ENCODE measurements at regions not wholly inside any gene's neighbourhood (a gene's known extent, or its start where the extent isn't known, plus 50 kb on each side); places are given as distances from the start of the nearest gene placed in this dataset.

DNA sequence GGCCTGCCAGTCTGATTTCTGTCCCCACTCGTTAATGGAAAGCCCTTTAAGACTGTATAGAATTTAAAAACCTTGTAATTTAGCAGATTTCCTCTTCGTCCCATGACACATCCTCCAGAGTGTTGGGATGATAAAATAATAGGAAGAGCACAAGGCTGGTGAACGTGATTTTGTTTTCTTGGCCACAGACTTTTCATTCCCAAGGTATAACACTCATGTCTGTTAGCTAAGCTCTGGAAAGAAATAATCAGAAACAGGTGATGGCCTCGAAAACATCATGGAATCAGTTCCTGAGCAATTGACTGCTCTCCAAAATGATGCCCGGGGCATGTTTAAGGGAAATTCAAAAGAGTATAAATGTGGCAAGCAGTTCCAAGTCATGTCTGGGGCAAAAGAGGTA lies 337.8 kb upstream of the TCF4 start:
- Histone ChIP-seq H3K36me3 (ENCODE audit: control insufficient read depth, insufficient read depth, low read length) (no peaks in the 10 kb centered on the region), H3K4me3 (ENCODE audit: low read depth, low read length) (no peak overlapping the region), H3K27me3 (ENCODE audit: control insufficient read depth, insufficient read depth, low read length) (no peaks in the 10 kb centered on the region)
- TF ChIP-seq, protein P1, sequence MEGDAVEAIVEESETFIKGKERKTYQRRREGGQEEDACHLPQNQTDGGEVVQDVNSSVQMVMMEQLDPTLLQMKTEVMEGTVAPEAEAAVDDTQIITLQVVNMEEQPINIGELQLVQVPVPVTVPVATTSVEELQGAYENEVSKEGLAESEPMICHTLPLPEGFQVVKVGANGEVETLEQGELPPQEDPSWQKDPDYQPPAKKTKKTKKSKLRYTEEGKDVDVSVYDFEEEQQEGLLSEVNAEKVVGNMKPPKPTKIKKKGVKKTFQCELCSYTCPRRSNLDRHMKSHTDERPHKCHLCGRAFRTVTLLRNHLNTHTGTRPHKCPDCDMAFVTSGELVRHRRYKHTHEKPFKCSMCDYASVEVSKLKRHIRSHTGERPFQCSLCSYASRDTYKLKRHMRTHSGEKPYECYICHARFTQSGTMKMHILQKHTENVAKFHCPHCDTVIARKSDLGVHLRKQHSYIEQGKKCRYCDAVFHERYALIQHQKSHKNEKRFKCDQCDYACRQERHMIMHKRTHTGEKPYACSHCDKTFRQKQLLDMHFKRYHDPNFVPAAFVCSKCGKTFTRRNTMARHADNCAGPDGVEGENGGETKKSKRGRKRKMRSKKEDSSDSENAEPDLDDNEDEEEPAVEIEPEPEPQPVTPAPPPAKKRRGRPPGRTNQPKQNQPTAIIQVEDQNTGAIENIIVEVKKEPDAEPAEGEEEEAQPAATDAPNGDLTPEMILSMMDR (IDR thresholded peaks at IDR 0.05; ENCODE audit: insufficient read depth, low read length, severe bottlenecking): no peak
- DNase-seq (ENCODE audit: low read depth) (no peak), FAIRE-seq (no peak)

DNA sequence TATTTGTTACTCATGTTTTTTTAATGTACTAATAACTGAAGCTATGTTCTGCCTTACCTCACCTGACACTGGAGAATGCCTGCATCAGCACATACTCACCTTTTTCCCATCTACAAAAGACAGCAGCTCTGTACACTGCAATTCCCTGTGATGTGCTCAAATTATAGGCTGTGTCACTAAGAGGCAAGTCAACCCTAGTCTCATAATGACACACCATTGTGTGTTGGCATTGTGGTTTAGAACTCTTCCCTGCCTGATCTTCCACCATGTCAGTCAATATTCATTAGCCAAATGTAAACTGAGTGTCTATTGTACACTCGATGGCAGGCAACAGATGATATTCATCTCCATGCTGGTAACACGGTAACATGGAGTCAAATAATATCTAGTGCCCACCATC lies 332.1 kb upstream of the TCF4 start:
- no peaks in the 10 kb centered on the region for H3K36me3 ChIP-seq (ENCODE audit: control insufficient read depth, insufficient read depth, low read length)
- no peak overlapping the region for H3K4me3 ChIP-seq (ENCODE audit: low read depth, low read length)
- FAIRE-seq (no peak), DNase-seq (ENCODE audit: low read depth) (no peak)
- TF ChIP-seq, protein P1 (IDR thresholded peaks at IDR 0.05; ENCODE audit: insufficient read depth, low read length, severe bottlenecking): no peak
- H3K27me3 ChIP-seq (ENCODE audit: control insufficient read depth, insufficient read depth, low read length): no peaks in the 10 kb centered on the region

DNA sequence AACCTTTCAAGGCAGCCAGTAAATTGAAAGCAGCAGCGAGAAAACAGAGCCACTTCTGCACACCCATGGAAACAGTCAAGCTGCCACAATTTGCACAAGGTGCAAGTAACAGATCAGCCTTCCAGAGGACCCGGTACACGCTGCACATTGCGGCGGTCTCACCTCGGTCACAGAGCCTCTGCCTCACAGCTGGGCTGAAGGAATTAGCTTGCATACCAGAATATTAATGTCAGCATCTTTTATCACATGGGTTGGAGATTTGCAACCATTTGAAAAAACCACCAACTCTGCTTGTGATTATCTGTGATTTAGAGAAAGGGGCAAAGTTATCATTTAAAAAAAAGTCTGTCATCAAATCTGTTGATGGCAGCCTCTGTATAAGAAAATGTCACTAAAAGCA lies 330.5 kb upstream of the TCF4 start:
- H3K4me3 ChIP-seq (ENCODE audit: low read depth, low read length): no peak overlapping the region
- TF ChIP-seq, protein P1 (IDR thresholded peaks at IDR 0.05; ENCODE audit: insufficient read depth, low read length, severe bottlenecking): no peak
- DNase-seq (ENCODE audit: low read depth) (no peak), FAIRE-seq (no peak)
- no peaks in the 10 kb centered on the region for H3K27me3 ChIP-seq (ENCODE audit: control insufficient read depth, insufficient read depth, low read length)
- no peaks in the 10 kb centered on the region for H3K36me3 ChIP-seq (ENCODE audit: control insufficient read depth, insufficient read depth, low read length)

DNA sequence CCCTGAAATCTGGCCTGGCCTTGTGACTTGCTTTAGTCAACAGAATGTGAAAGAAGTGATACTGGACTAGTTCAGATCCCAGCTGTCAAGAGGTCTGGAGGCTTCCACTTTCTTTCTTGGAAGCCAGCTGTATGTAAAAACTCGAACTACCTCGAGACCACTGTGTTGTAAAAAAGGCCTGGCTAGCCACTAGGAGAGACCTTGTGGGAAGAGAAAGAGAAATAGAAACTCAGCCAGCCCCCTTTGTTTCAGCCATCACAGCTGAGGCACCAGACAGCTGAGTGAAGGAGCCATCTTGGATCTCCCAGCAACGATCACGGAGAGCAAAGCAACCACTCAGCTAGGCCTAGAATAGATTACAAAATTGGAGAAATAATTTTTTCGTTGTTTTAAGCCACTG lies 324.9 kb upstream of the TCF4 start:
- Histone ChIP-seq H3K4me3 (ENCODE audit: low read depth, low read length) (no peak overlapping the region), H3K27me3 (ENCODE audit: control insufficient read depth, insufficient read depth, low read length) (no peaks in the 10 kb centered on the region), H3K36me3 (ENCODE audit: control insufficient read depth, insufficient read depth, low read length) (no peaks in the 10 kb centered on the region)
- TF ChIP-seq, protein P1 (IDR thresholded peaks at IDR 0.05; ENCODE audit: insufficient read depth, low read length, severe bottlenecking): no peak
- no peak for FAIRE-seq
- no peak for DNase-seq (ENCODE audit: low read depth)

DNA sequence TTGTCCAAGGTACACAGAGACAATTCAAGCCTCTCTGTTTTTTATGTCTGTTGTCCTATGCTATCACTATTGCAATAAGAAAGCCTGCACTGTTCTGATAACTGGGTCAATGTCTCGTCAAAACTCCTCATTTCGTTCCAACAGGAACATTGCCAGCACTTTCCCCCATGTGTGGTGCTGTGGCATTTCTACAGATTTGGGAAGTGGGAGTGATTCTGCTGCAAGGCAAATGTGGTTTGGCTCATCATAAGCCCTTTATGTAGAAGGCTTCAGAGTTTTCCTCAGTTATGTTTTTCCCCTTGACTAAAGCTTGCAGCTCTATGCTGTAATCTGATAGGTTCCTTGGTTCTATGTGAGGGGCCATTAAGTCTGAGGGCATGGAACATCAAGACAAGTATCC lies 324.1 kb upstream of the TCF4 start:
- H3K36me3 ChIP-seq (ENCODE audit: control insufficient read depth, insufficient read depth, low read length): no peaks in the 10 kb centered on the region
- DNase-seq (ENCODE audit: low read depth) (no peak), FAIRE-seq (no peak)
- no peak overlapping the region for H3K4me3 ChIP-seq (ENCODE audit: low read depth, low read length)
- no peaks in the 10 kb centered on the region for H3K27me3 ChIP-seq (ENCODE audit: control insufficient read depth, insufficient read depth, low read length)
- TF ChIP-seq, protein P1 (IDR thresholded peaks at IDR 0.05; ENCODE audit: insufficient read depth, low read length, severe bottlenecking): no peak

DNA sequence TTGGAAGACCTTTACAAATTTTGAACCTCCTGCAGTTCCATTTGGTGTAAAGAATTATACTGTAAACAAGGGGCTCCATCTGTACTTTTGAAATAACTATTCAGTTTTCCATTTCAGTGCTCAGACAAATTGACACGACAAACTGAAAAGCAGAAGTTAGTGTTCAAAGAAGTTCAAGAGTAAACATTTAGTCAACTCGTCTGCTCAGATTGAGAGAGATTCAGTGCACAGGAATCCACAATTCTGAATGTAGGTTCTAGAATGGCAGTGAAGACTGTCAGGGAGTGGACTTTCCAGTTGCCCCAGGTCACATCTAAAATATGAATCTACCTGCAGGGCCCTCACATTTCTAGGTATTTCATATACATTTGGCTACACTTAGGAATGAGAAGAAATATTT lies 322.3 kb upstream of the TCF4 start:
- Histone ChIP-seq H3K27me3 (ENCODE audit: control insufficient read depth, insufficient read depth, low read length) (no peaks in the 10 kb centered on the region), H3K4me3 (ENCODE audit: low read depth, low read length) (no peak overlapping the region), H3K36me3 (ENCODE audit: control insufficient read depth, insufficient read depth, low read length) (no peaks in the 10 kb centered on the region)
- TF ChIP-seq, protein P1 (IDR thresholded peaks at IDR 0.05; ENCODE audit: insufficient read depth, low read length, severe bottlenecking): no peak
- no peak for FAIRE-seq
- peak; percentile 31 for DNase-seq (ENCODE audit: low read depth)

All from bronchial epithelial cell (primary cell).